ENCODE measurements at regions not wholly inside any gene's neighbourhood (a gene's known extent, or its start where the extent isn't known, plus 50 kb on each side); places are given as distances from the start of the nearest gene placed in this dataset.

- ChIA-PET POLR2A (no interaction called here), CTCF (no interaction called here)
- DNase-seq (ENCODE audit: extremely low spot score): no peak
- TF ChIP-seq CTBP1 (IDR thresholded peaks at IDR 0.05; ENCODE audit: borderline replicate concordance) (no peak), SUZ12 (IDR thresholded peaks at IDR 0.05) (no peak), TARDBP (IDR thresholded peaks at IDR 0.05) (no peak), ARNT (IDR thresholded peaks at IDR 0.05) (no peak), FOXK2 (IDR thresholded peaks at IDR 0.05) (no peak), FOXA1 (IDR thresholded peaks at IDR 0.05) (no peak), L3MBTL2 (conservative IDR thresholded peaks at IDR 0.05) (no peak), ELF4 (IDR thresholded peaks at IDR 0.05) (no peak)
These were observed 315.5 kb downstream of the IRX1 start for GRCh38 chr5:3911111-3911510.

- ChIA-PET CTCF (no interaction called here), POLR2A (no interaction called here)
These were observed 316.1 kb downstream of the IRX1 start for GRCh38 chr5:3911773-3912172.

GRCh38 chr5:3912790-3913189, 317.2 kb downstream of the IRX1 start:
- ChIA-PET CTCF (no interaction called here), POLR2A (no interaction called here)
- DNase-seq (ENCODE audit: extremely low spot score): no peak
- TF ChIP-seq ELF4 (IDR thresholded peaks at IDR 0.05) (peak; percentile 50; the same call in 1 of the 2 replicates), SUZ12 (IDR thresholded peaks at IDR 0.05) (no peak)

More at GRCh38 chr5:3911773-3912172, 316.1 kb downstream of the IRX1 start:
- TF ChIP-seq L3MBTL2 (conservative IDR thresholded peaks at IDR 0.05) (no peak), ARNT (IDR thresholded peaks at IDR 0.05) (no peak), FOXM1 (IDR thresholded peaks at IDR 0.05; ENCODE audit: borderline replicate concordance) (no peak), ZNF384 (IDR thresholded peaks at IDR 0.05) (no peak)
- DNase-seq (ENCODE audit: extremely low spot score): no peak

GRCh38 chr5:3913279-3913678, 317.6 kb downstream of the IRX1 start:
- no peak for DNase-seq (ENCODE audit: extremely low spot score)
- ChIA-PET CTCF (no interaction called here), POLR2A (no interaction called here)
- no peak for TF ChIP-seq CTBP1 (IDR thresholded peaks at IDR 0.05; ENCODE audit: borderline replicate concordance)
- no peak for TF ChIP-seq SUZ12 (IDR thresholded peaks at IDR 0.05)
- TF ChIP-seq ARNT (IDR thresholded peaks at IDR 0.05): no peak
- no peak for TF ChIP-seq BHLHE40 (IDR thresholded peaks at IDR 0.05; ENCODE audit: borderline replicate concordance)
- TF ChIP-seq ZNF384 (IDR thresholded peaks at IDR 0.05): no peak
- no peak for TF ChIP-seq FOXM1 (IDR thresholded peaks at IDR 0.05; ENCODE audit: borderline replicate concordance)
- no peak for TF ChIP-seq TARDBP (IDR thresholded peaks at IDR 0.05)
- no peak for TF ChIP-seq HDGF (IDR thresholded peaks at IDR 0.05; ENCODE audit: borderline replicate concordance)
- TF ChIP-seq LEF1 (IDR thresholded peaks at IDR 0.05; ENCODE audit: borderline replicate concordance): no peak
- no peak for TF ChIP-seq L3MBTL2 (conservative IDR thresholded peaks at IDR 0.05)
- no peak for TF ChIP-seq FOXA1 (IDR thresholded peaks at IDR 0.05)
- no peak for TF ChIP-seq NFRKB (IDR thresholded peaks at IDR 0.05)

- ChIA-PET CTCF (no interaction called here), POLR2A (no interaction called here)
- no peak for DNase-seq (ENCODE audit: extremely low spot score)
- no peak for TF ChIP-seq FOXM1 (IDR thresholded peaks at IDR 0.05; ENCODE audit: borderline replicate concordance)
- no peak for TF ChIP-seq SP1 (IDR thresholded peaks at IDR 0.05)
- TF ChIP-seq LEF1 (IDR thresholded peaks at IDR 0.05; ENCODE audit: borderline replicate concordance): no peak
- no peak for TF ChIP-seq FOXK2 (IDR thresholded peaks at IDR 0.05)
- no peak for TF ChIP-seq ZNF384 (IDR thresholded peaks at IDR 0.05)
These were observed 329.4 kb downstream of the IRX1 start for GRCh38 chr5:3925022-3925421.

- CTCF ChIA-PET: no interaction called here
- TF ChIP-seq FOXA1 (IDR thresholded peaks at IDR 0.05) (no peak), HDGF (IDR thresholded peaks at IDR 0.05; ENCODE audit: borderline replicate concordance) (no peak), ZNF384 (IDR thresholded peaks at IDR 0.05) (no peak), ELF4 (IDR thresholded peaks at IDR 0.05) (no peak), FOXK2 (IDR thresholded peaks at IDR 0.05) (no peak)
- POLR2A ChIA-PET: no interaction called here
- no peak for DNase-seq (ENCODE audit: extremely low spot score)
These were observed 330.3 kb downstream of the IRX1 start for GRCh38 chr5:3925935-3926334.

- CTCF ChIA-PET: no interaction called here
- POLR2A ChIA-PET: no interaction called here
- no peak for DNase-seq (ENCODE audit: extremely low spot score)
- no peak for TF ChIP-seq ZNF384 (IDR thresholded peaks at IDR 0.05)
- TF ChIP-seq LEF1 (IDR thresholded peaks at IDR 0.05; ENCODE audit: borderline replicate concordance): no peak
- no peak for TF ChIP-seq CTBP1 (IDR thresholded peaks at IDR 0.05; ENCODE audit: borderline replicate concordance)
- no peak for TF ChIP-seq HDGF (IDR thresholded peaks at IDR 0.05; ENCODE audit: borderline replicate concordance)
- TF ChIP-seq FOXM1 (IDR thresholded peaks at IDR 0.05; ENCODE audit: borderline replicate concordance): no peak
These were observed 334.2 kb downstream of the IRX1 start for GRCh38 chr5:3929799-3930198.

- no peak for DNase-seq (ENCODE audit: extremely low spot score)
- TF ChIP-seq TARDBP (IDR thresholded peaks at IDR 0.05) (no peak), ZNF384 (IDR thresholded peaks at IDR 0.05) (no peak), SUZ12 (IDR thresholded peaks at IDR 0.05) (no peak), LEF1 (IDR thresholded peaks at IDR 0.05; ENCODE audit: borderline replicate concordance) (no peak), SP1 (IDR thresholded peaks at IDR 0.05) (no peak), FOXM1 (IDR thresholded peaks at IDR 0.05; ENCODE audit: borderline replicate concordance) (no peak), L3MBTL2 (conservative IDR thresholded peaks at IDR 0.05) (no peak), BHLHE40 (IDR thresholded peaks at IDR 0.05; ENCODE audit: borderline replicate concordance) (no peak), NFRKB (IDR thresholded peaks at IDR 0.05) (no peak), PKNOX1 (IDR thresholded peaks at IDR 0.05) (no peak), FOXK2 (IDR thresholded peaks at IDR 0.05) (no peak), ARNT (IDR thresholded peaks at IDR 0.05) (no peak), ELF4 (IDR thresholded peaks at IDR 0.05) (no peak), CTBP1 (IDR thresholded peaks at IDR 0.05; ENCODE audit: borderline replicate concordance) (no peak), FOXA1 (IDR thresholded peaks at IDR 0.05) (no peak), HDGF (IDR thresholded peaks at IDR 0.05; ENCODE audit: borderline replicate concordance) (no peak)
- POLR2A ChIA-PET: no interaction called here
- CTCF ChIA-PET: no interaction called here
These were observed 336.3 kb downstream of the IRX1 start for GRCh38 chr5:3931976-3932375.

Measured in HEK293T (cell line).